GM18505 (cell line): ENCODE measurements at regions not wholly inside any gene's neighbourhood (a gene's known extent, or its start where the extent isn't known, plus 50 kb on each side); places are given as distances from the start of the nearest gene placed in this dataset.

ENCODE experiments used
- ATAC-seq: cut with Tn5 transposase; IDR thresholded peaks from one replicate; pipeline ENCODE4 v1.9.1; 2021; ENCODE audit not compliant: unreplicated experiment
- POLR2A ChIP-seq: IDR thresholded peaks from 4 replicates; pipeline ENCODE4 v1.6.1; 2011; ENCODE audit warnings: borderline replicate concordance; ENCODE audit not compliant: insufficient read depth, insufficient read length; ENCODE audit errors: extremely low read depth

DNA sequence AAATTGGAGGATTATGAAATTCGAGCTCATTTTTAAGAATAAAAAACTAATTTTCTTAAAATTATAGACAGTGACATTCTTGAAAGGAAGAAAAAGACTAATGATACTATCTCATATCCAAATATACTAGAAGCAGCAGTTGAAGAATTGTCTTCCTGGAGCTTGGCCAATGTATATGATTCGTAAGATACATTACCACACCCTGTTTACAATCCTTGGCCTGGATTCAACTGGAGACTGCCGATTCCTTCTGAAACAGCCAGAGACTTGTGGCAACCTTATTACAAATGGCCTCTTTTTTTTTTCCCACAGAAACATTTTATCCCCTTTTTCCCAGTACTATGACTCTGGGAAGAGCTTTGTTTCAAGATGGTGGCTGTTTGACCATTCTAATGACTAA is 571.2 kb upstream of the FAT1 start:
- TF ChIP-seq POLR2A: no peak
- no peak for ATAC-seq

DNA sequence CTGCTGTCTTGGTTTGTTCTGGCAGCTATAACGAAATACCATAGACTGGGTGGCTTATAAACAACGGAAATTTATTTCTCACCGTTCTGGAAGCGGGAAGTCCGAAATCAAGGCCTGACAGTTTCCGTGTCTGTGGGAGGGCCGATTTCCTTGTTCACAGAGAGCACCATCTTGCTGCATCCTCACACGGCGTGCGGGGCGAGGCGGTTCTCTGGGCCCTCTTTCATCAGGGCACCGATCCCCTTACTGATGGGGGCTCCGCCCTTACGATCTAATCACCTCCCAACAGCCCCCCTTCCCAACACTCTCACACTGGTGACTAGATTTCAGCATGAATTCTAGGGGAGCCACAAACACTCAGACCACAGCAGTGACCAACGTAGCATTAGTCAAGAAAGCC is 578.3 kb upstream of the FAT1 start:
- ATAC-seq: no peak
- no peak for TF ChIP-seq POLR2A

DNA sequence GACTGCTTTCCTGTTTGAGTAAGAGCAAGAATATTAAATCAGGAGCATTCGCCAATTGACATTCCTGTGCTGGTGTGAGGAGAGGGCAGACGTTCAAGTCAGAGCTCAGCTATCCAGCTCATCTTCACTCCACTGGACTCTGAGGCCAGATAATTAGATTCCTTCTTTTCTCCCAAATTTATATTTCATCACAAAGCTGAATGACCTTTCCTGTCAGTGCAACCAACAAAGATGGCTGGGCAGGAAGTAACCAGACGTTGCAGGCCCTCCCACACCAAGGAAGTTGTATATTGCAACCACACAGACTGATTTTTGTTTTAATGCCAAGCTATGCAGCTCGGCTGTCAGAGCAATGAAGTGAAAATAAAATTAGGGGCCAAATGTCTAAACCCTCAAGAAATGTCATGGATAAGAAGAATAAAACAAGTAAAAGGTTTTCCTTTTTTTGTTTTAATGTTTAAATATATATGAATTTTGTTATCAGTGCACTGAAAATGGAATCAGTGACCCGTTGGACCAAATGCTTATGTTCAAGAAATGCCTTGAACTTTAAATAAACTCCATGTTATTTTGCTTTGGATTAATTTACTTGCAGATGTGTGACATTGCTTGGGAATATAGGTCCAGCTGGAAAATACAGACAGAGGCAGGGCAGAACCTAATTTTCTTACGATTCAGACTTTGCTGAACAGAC is 578.9 kb upstream of the FAT1 start:
- no peak for TF ChIP-seq POLR2A
- ATAC-seq: no peak

DNA sequence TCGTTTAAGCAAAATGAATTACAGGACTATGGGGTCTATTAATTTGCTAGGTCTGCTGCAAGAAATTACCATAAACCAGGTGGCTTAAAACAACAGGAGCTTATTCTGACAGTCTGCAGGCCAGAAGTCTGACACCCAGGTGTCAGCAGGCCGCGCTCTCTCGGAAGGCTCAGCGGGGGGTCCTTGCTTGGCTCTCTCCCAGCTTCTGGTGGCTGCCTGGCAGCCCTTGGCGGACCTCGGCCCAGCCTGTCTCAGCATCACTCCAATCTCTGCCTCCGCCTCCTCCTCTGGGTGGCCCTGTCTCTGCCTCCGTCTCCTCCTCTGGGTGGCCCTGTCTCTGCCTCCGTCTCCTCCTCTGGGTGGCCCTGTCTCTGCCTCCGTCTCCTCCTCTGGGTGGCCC is 580.5 kb upstream of the FAT1 start:
- TF ChIP-seq POLR2A: no peak
- no peak for ATAC-seq

DNA sequence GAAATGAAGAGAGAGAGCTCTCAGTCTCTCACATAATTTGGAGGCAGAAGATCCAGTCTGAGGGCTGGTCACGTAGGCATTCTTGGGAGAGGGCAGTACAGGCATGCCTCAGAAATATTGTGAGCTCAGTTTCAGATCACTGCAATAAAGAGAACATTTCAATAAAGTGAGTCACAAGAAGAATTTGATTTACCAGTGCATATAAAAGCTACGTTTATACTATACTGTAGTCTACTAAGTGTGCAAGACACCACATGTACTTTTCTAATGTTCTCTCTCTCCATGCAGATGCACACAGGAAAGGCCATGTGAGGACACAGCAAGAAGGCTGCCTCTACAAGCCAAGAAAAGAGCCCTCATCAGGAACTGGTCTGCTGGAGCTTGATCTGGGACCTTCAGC is 583.5 kb upstream of the FAT1 start:
- ATAC-seq: no peak
- no peak for TF ChIP-seq POLR2A

DNA sequence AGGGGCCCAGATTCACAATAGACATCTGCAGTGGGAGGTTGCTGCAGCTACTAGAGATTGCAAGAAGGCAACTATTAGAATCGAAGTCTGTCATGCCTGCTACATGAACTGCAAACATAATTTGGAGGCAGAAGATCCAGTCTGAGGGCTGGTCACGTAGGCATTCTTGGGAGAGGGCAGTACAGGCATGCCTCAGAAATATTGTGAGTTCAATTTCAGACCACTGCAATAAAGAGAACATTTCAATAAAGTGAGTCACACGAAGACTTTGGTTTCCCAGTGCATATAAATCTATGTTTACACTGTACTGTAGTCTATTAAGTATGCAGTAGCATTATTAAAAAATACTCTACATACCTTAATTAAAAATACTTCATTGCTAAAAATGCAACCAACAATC is 585.8 kb upstream of the FAT1 start:
- no peak for ATAC-seq
- no peak for TF ChIP-seq POLR2A

DNA sequence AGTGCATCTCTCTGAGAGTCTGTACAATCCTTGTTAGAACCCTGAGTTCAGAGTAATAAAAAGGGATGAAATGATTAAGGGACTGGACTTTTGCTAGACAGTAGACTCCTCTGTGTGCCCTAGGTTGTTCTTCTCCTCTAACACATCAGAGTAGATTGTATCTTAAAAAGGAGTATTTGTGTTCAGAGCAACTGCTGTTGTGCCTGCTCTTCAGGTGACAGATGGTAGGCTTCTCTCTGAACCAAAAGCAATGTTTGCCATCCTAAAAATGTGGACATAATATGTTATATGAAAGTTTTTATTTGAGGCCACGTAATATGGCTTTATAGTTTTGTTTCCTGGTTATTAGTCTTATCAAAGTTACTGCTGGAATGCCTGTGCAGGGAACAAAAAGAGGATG is 588.6 kb upstream of the FAT1 start:
- ATAC-seq: no peak
- no peak for TF ChIP-seq POLR2A

DNA sequence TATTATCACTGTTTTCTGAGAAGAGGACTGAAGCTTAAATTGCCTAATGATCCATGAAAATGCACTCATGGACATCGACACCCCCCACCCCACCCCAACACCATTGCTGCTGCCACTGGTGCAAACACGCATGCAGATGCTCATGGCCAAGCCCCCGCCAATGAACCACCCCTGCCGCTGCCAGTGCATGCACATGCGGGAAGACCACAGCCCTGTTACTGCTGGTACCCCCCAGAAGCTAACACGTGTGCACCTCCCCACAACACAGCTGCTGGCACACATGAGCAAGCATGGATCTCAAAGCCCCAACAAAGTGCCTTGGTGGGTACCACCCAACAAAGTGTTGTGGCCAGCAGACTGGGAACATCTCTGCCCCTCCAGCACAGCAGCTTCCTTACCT is 594.1 kb upstream of the FAT1 start:
- no peak for TF ChIP-seq POLR2A
- no peak for ATAC-seq

DNA sequence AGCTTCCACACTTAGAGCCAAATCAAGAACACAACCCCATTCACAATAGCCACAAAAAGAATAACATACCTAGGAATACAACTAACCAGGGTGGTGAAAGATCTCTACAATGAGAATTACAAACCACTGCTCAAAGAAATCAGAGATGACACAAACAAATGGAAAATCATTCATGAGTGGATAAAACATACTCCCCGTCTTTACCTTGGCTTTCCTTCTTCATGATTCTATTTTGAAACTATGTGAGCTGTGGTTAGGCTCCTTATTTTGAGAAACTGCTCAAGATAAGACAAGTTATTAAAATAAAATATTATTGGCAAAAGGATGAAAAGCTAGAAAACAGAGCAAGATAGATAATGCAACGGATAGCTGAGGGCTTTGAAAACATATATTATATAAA is 598.1 kb upstream of the FAT1 start:
- no peak for TF ChIP-seq POLR2A
- ATAC-seq: no peak

DNA sequence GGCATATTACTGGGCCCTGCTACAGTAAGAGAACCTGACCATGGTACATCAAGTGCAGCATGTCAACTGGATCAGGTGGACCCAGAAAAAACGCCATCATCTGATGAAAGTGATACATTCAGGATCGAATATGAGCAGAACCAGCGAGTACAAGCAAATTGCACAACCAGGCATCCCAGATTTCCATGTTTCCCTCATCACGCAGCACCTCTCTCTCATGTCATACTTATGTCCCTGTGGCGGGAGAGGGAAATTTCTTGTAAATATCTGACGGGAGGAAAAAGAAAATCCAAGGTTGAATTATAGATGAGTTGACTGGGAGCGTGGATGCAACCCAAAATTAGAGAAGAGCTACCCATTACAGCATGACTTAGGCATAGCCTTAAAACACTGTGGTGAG is 608.5 kb upstream of the FAT1 start:
- ATAC-seq: no peak
- no peak for TF ChIP-seq POLR2A

DNA sequence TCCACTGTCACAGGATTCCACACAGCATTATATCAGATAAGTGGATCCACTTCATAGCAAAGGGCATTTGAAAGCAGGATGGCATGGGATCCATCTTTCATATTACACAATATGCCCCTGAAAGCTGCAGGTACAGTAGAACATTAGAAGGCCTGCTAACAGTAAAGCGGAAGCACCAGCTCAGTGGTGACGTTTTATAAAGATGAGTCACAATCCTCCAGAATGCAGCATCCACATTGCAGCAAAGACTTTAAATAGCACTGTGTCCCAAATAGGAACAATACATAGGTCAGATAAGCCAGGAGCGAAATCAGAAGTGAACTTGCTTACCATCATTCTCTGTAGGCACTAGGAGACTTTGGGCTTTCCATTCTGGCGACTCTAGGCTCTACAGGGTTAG is 609.5 kb upstream of the FAT1 start:
- no peak for ATAC-seq
- no peak for TF ChIP-seq POLR2A

DNA sequence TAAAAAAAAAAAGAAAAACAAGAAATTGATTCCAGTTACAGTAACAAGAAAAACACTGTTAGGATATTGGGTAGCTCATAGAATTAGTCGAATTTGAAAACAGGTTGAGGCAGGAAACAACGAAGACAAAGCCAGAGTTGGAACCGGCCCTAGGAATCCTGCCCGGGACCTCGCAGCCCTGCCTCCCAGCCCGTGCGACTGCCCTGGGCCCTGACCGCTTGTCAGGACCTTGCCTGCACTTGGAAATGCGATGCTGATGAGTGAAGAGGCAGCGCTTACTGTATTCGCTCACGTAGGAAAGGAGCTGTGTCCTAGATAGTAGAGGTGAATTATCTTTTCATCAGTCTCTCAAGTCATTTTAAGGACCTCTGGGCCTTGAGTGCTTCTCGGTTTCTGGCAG is 611.7 kb upstream of the FAT1 start:
- ATAC-seq: no peak
- TF ChIP-seq POLR2A: no peak

DNA sequence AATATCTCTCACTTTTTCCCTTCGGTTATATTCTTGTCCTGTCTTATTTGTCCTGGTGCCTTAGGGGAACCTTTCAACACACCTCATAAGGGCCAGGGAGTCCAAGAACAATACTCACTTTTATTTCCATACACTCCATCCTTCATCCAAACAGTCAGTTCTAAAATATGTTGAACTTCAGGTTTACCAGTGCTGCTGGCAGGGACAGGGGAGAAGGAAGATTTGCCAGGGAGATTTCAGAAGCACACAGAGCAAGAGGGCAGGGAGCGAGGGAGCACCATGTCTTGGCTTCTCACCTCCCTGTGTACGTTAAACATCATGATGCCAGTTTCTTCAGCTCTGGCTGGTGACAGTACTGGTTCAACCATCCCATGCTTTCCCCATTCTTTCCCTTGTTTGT is 631.1 kb upstream of the FAT1 start:
- TF ChIP-seq POLR2A: no peak
- ATAC-seq: no peak

DNA sequence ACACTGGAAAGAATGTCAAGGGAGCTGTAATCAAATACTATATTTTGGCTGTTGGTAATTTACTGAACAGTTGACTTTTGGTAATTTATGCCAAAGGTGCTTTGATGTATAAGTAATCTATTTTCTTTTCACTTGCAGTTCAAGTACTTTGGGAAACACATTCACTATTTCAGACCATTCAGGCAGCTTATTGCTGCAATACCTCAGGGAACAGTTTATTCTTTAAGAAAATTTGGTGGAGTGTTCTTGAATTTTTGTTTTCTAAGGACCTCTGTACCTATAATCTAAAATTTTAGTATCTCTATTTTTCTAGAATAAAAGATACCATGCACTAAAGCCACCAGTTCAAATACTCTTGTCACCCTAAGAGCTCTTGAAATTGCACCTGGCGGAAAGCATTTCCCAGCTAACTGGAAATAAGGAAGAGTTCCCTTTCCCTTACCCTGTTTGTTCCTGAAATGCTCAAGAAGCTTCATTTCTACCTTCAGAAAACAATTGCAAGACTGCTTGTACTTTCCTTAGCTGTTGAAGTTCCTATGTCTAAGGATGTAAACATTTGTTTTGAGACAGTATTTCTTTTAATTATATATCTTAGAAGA is 633.5 kb upstream of the FAT1 start:
- no peak for ATAC-seq
- TF ChIP-seq POLR2A: no peak

DNA sequence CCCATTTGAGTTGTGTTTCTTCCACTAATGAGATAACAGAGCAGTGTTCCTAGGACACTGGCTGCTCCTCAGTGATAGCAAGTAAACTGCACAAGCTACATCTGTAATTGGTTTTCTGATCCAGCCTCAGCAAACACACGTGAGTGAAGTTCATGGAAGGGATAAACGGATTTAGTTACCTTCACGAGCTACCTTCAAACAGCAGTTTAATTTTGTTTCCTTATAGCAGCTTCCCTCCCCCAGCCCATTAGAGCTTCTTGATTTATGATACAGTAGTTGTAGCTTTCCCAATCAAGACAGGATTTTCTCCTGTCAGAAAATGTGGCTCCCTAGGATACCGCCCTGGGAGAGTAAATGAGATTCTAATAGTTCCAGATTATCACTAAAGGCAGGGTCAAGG is 634.2 kb upstream of the FAT1 start:
- TF ChIP-seq POLR2A: no peak
- ATAC-seq: no peak
